Epithelial cell of esophagus (primary cell): ENCODE measurements at regions not wholly inside any gene's neighbourhood (a gene's known extent, or its start where the extent isn't known, plus 50 kb on each side); places are given as distances from the start of the nearest gene placed in this dataset.
A peak's percentile ranks its signal among the peaks of the same experiment; 100 is the strongest.

ENCODE experiments used
- DNase-seq: peaks from one replicate; pipeline ENCODE4 v3.0.0; 2010; ENCODE audit warnings: low read depth
- H3K4me3 ChIP-seq: 2 replicates; pipeline ENCODE4 v1.5.1; 2011; ENCODE audit warnings: mild to moderate bottlenecking, low read length, control low read depth
- CTCF ChIP-seq: IDR thresholded peaks from 2 replicates; pipeline ENCODE4 v1.5.1; 2011; ENCODE audit warnings: low read depth, mild to moderate bottlenecking, low read length, control low read depth, inconsistent platforms; ENCODE audit not compliant: insufficient read depth; ENCODE audit errors: missing control alignments

GRCh38 chr5:105806596-105806995 lies 1864.1 kb downstream of the EFNA5 start:
- TF ChIP-seq CTCF: no peak
- DNase-seq: no peak
- H3K4me3 ChIP-seq: no peak overlapping the region

- no peak overlapping the region for H3K4me3 ChIP-seq
- no peak for TF ChIP-seq CTCF
- no peak for DNase-seq
These were observed 1867.3 kb downstream of the EFNA5 start for GRCh38 chr5:105803431-105803830.

GRCh38 chr5:105794578-105794977 lies 1876.2 kb downstream of the EFNA5 start:
- DNase-seq: no peak
- TF ChIP-seq CTCF: no peak

GRCh38 chr5:105789246-105789645 lies 1881.5 kb downstream of the EFNA5 start:
- H3K4me3 ChIP-seq: no peak overlapping the region
- peak; percentile 15 for DNase-seq
- no peak for TF ChIP-seq CTCF

More at GRCh38 chr5:105794578-105794977, 1876.2 kb downstream of the EFNA5 start:
- no peak overlapping the region for H3K4me3 ChIP-seq

- no peak for DNase-seq
- TF ChIP-seq CTCF: no peak
- H3K4me3 ChIP-seq: no peak overlapping the region
These were observed 1886.9 kb downstream of the EFNA5 start for GRCh38 chr5:105783811-105784210.

- no peak for TF ChIP-seq CTCF
These were observed 1888.2 kb downstream of the EFNA5 start for GRCh38 chr5:105782501-105782900.

GRCh38 chr5:105773241-105773640 lies 1897.5 kb downstream of the EFNA5 start:
- DNase-seq: no peak
- H3K4me3 ChIP-seq: no peak overlapping the region
- no peak for TF ChIP-seq CTCF

More at GRCh38 chr5:105782501-105782900, 1888.2 kb downstream of the EFNA5 start:
- no peak overlapping the region for H3K4me3 ChIP-seq
- DNase-seq: no peak
